GM23338 (cell line): ENCODE measurements at regions not wholly inside any gene's neighbourhood (a gene's known extent, or its start where the extent isn't known, plus 50 kb on each side); places are given as distances from the start of the nearest gene placed in this dataset.

Experiments used
- ATAC-seq: fragments of 200-7000 bp; cut with Tn5 transposase; 3 replicates; pipeline ENCODE4 v1.9.1; 2020
- DNase-seq: peaks from one replicate; pipeline ENCODE4 v3.0.0-alpha.2; 2015; ENCODE audit warnings: low spot score
- H2AFZ ChIP-seq: fragments of 200-600 bp; sonication (generic); 2 replicates; pipeline ENCODE4 v1.8.0; 2016; ENCODE audit warnings: antibody characterized with exemption, mild to moderate bottlenecking, moderate library complexity
- H3F3A ChIP-seq: fragments of 200-600 bp; sonication (generic); replicated peaks from 2 replicates; pipeline ENCODE4 v1.8.0; 2017; ENCODE audit warnings: antibody characterized with exemption, mixed run types, low read depth
- H3K27ac ChIP-seq: fragments of 200-600 bp; sonication (generic); 2 replicates; pipeline ENCODE4 v1.6.1; 2016; ENCODE audit warnings: low read depth
- H3K27me3 ChIP-seq: fragments of 200-600 bp; sonication (generic); 2 replicates; pipeline ENCODE4 v1.8.0; 2016; ENCODE audit warnings: mild to moderate bottlenecking, mixed run types, moderate library complexity; ENCODE audit not compliant: insufficient read depth
- H3K36me3 ChIP-seq: fragments of 200-600 bp; sonication (generic); 2 replicates; pipeline ENCODE4 v1.8.0; 2016; ENCODE audit warnings: mild to moderate bottlenecking; ENCODE audit not compliant: insufficient read depth
- H3K4me1 ChIP-seq: fragments of 200-600 bp; sonication (generic); 2 replicates; pipeline ENCODE4 v1.8.0; 2016; ENCODE audit warnings: mild to moderate bottlenecking, moderate library complexity; ENCODE audit not compliant: insufficient read depth
- H3K4me2 ChIP-seq: fragments of 200-600 bp; sonication (generic); 2 replicates; pipeline ENCODE4 v1.7.1; 2017; ENCODE audit warnings: mixed run types
- H3K4me3 ChIP-seq: fragments of 200-600 bp; sonication (generic); 2 replicates; pipeline ENCODE4 v1.6.1; 2016; ENCODE audit warnings: mixed run types
- H3K79me2 ChIP-seq: fragments of 200-600 bp; sonication (generic); replicated peaks from 2 replicates; pipeline ENCODE4 v1.8.0; 2017; ENCODE audit warnings: mild to moderate bottlenecking; ENCODE audit not compliant: insufficient read depth
- H3K9me2 ChIP-seq: fragments of 200-600 bp; sonication (generic); 2 replicates; pipeline ENCODE4 v1.8.0; 2017; ENCODE audit not compliant: insufficient read depth
- H4K20me1 ChIP-seq: fragments of 200-600 bp; sonication (generic); replicated peaks from 2 replicates; pipeline ENCODE4 v1.8.0; 2017; ENCODE audit warnings: mild to moderate bottlenecking; ENCODE audit not compliant: insufficient read depth
- H3K27ac Mint-ChIP-seq: 2 replicates; pipeline ENCODE4 v1.8.0; 2020; ENCODE audit warnings: inconsistent platforms, mild to moderate bottlenecking, moderate library complexity, mixed read lengths
- H3K27me3 Mint-ChIP-seq: 3 replicates; pipeline ENCODE4 v1.8.0; 2022; ENCODE audit warnings: low read depth, mild to moderate bottlenecking, moderate library complexity, mixed read lengths, inconsistent platforms; ENCODE audit not compliant: insufficient read depth, poor library complexity
- H3K36me3 Mint-ChIP-seq: 3 replicates; pipeline ENCODE4 v1.8.0; 2021; ENCODE audit warnings: low read depth, mild to moderate bottlenecking, inconsistent platforms, moderate library complexity, mixed read lengths
- H3K4me1 Mint-ChIP-seq: 3 replicates; pipeline ENCODE4 v1.8.0; 2020; ENCODE audit warnings: mild to moderate bottlenecking, inconsistent platforms, mixed read lengths
- H3K4me3 Mint-ChIP-seq: 3 replicates; pipeline ENCODE4 v1.8.0; 2021; ENCODE audit warnings: moderate library complexity, mild to moderate bottlenecking, inconsistent platforms, mixed read lengths
- H3K9me3 Mint-ChIP-seq: 3 replicates; pipeline ENCODE4 v1.8.0; 2020; ENCODE audit warnings: moderate library complexity, mild to moderate bottlenecking, inconsistent platforms, mixed read lengths
- CREB1 ChIP-seq: fragments of 250-450 bp; sonication (Bioruptor Pico); IDR thresholded peaks from 2 replicates; pipeline ENCODE4 v1.5.0; 2020; ENCODE audit warnings: low read depth, mild to moderate bottlenecking, moderate library complexity
- CTCF ChIP-seq, 2 experiments: fragments of 200-600 bp in 1 of 2; sonication (generic) in 1 of 2; conservative IDR thresholded peaks; 2 replicates each; pipeline versions ENCODE4 v1.5.1 to v1.6.1; 2016 to 2017; ENCODE audit warnings: antibody characterized with exemption in 2 of 2, low read depth in 2 of 2, mild to moderate bottlenecking in 2 of 2, moderate library complexity in 1 of 2
- EZH2 ChIP-seq: fragments of 200-600 bp; sonication (generic); IDR thresholded peaks from one replicate; pipeline ENCODE4 v1.8.0; 2017; ENCODE audit warnings: antibody characterized with exemption, mild to moderate bottlenecking, low read depth; ENCODE audit not compliant: unreplicated experiment
- EZH2phosphoT487 ChIP-seq: fragments of 200-600 bp; sonication (generic); IDR thresholded peaks from one replicate; pipeline ENCODE4 v1.8.1; 2018; ENCODE audit warnings: antibody characterized with exemption; ENCODE audit not compliant: unreplicated experiment
- JUNB ChIP-seq: IDR thresholded peaks from one replicate; pipeline ENCODE4 v1.6.1; 2016; ENCODE audit warnings: antibody characterized with exemption; ENCODE audit not compliant: unreplicated experiment
- NANOG ChIP-seq: IDR thresholded peaks from 2 replicates; pipeline ENCODE4 v1.6.1; 2016; ENCODE audit warnings: antibody characterized with exemption, borderline replicate concordance
- POLR2AphosphoS5 ChIP-seq: IDR thresholded peaks from 2 replicates; pipeline ENCODE4 v1.6.1; 2016; ENCODE audit warnings: antibody characterized with exemption, low read depth
- REST ChIP-seq: IDR thresholded peaks from one replicate; pipeline ENCODE4 v1.6.1; 2018; ENCODE audit warnings: antibody characterized with exemption; ENCODE audit not compliant: unreplicated experiment
- STAT1 ChIP-seq: IDR thresholded peaks from one replicate; pipeline ENCODE4 v1.6.1; 2016; ENCODE audit warnings: antibody characterized with exemption; ENCODE audit not compliant: unreplicated experiment
- ZNF114 ChIP-seq: fragments of 250-450 bp; sonication (Bioruptor Pico); IDR thresholded peaks from 2 replicates; pipeline ENCODE4 v1.5.0; 2020; ENCODE audit warnings: mild to moderate bottlenecking, moderate library complexity
- ZNF331 ChIP-seq: fragments of 250-450 bp; sonication (Bioruptor Pico); IDR thresholded peaks from 2 replicates; pipeline ENCODE4 v1.5.0; 2020; ENCODE audit warnings: low read depth, mild to moderate bottlenecking, moderate library complexity
- TF ChIP-seq, protein P1 (sequence below): fragments of 250-450 bp; sonication (Bioruptor Pico); IDR thresholded peaks from 2 replicates; pipeline ENCODE4 v1.5.0; 2020; ENCODE audit warnings: mild to moderate bottlenecking, moderate library complexity
- TF ChIP-seq, protein P2 (sequence below): IDR thresholded peaks from 2 replicates; pipeline ENCODE4 v1.6.1; 2016; ENCODE audit warnings: antibody characterized with exemption

- Histone ChIP-seq H3K36me3 (no peaks in the 10 kb centered on the region), H2AFZ (no peak overlapping the region), H3K27me3 (no peaks in the 10 kb centered on the region), H3K4me1 (peaks cover 12% of the 10 kb centered on the region; the same call in 1 of the 2 replicates), H4K20me1 (no peaks in the 10 kb centered on the region), H3F3A (no peaks in the 10 kb centered on the region), H3K27ac (no peak overlapping the region), H3K4me3 (no peak overlapping the region), H3K9me2 (no peaks in the 10 kb centered on the region), H3K4me2 (no peak overlapping the region), H3K79me2 (no peaks in the 10 kb centered on the region)
- peaks cover 19% of the 10 kb centered on the region for H3K4me1 Mint-ChIP-seq
- no peak overlapping the region for H3K4me3 Mint-ChIP-seq
- no peaks in the 10 kb centered on the region for H3K36me3 Mint-ChIP-seq
- DNase-seq (no peak), ATAC-seq (no peak)
- no peak overlapping the region for H3K27ac Mint-ChIP-seq
- peaks cover 4% of the 10 kb centered on the region for H3K27me3 Mint-ChIP-seq
- no peak for TF ChIP-seq EZH2phosphoT487
- TF ChIP-seq, protein P1, sequence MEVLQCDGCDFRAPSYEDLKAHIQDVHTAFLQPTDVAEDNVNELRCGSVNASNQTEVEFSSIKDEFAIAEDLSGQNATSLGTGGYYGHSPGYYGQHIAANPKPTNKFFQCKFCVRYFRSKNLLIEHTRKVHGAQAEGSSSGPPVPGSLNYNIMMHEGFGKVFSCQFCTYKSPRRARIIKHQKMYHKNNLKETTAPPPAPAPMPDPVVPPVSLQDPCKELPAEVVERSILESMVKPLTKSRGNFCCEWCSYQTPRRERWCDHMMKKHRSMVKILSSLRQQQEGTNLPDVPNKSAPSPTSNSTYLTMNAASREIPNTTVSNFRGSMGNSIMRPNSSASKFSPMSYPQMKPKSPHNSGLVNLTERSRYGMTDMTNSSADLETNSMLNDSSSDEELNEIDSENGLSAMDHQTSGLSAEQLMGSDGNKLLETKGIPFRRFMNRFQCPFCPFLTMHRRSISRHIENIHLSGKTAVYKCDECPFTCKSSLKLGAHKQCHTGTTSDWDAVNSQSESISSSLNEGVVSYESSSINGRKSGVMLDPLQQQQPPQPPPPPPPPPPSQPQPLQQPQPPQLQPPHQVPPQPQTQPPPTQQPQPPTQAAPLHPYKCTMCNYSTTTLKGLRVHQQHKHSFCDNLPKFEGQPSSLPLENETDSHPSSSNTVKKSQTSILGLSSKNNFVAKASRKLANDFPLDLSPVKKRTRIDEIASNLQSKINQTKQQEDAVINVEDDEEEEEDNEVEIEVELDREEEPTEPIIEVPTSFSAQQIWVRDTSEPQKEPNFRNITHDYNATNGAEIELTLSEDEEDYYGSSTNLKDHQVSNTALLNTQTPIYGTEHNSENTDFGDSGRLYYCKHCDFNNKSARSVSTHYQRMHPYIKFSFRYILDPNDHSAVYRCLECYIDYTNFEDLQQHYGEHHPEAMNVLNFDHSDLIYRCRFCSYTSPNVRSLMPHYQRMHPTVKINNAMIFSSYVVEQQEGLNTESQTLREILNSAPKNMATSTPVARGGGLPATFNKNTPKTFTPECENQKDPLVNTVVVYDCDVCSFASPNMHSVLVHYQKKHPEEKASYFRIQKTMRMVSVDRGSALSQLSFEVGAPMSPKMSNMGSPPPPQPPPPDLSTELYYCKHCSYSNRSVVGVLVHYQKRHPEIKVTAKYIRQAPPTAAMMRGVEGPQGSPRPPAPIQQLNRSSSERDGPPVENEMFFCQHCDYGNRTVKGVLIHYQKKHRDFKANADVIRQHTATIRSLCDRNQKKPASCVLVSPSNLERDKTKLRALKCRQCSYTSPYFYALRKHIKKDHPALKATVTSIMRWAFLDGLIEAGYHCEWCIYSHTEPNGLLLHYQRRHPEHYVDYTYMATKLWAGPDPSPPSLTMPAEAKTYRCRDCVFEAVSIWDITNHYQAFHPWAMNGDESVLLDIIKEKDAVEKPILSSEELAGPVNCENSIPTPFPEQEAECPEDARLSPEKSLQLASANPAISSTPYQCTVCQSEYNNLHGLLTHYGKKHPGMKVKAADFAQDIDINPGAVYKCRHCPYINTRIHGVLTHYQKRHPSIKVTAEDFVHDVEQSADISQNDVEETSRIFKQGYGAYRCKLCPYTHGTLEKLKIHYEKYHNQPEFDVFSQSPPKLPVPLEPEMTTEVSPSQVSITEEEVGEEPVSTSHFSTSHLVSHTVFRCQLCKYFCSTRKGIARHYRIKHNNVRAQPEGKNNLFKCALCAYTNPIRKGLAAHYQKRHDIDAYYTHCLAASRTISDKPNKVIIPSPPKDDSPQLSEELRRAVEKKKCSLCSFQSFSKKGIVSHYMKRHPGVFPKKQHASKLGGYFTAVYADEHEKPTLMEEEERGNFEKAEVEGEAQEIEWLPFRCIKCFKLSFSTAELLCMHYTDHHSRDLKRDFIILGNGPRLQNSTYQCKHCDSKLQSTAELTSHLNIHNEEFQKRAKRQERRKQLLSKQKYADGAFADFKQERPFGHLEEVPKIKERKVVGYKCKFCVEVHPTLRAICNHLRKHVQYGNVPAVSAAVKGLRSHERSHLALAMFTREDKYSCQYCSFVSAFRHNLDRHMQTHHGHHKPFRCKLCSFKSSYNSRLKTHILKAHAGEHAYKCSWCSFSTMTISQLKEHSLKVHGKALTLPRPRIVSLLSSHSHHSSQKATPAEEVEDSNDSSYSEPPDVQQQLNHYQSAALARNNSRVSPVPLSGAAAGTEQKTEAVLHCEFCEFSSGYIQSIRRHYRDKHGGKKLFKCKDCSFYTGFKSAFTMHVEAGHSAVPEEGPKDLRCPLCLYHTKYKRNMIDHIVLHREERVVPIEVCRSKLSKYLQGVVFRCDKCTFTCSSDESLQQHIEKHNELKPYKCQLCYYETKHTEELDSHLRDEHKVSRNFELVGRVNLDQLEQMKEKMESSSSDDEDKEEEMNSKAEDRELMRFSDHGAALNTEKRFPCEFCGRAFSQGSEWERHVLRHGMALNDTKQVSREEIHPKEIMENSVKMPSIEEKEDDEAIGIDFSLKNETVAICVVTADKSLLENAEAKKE, result no peak
- TF ChIP-seq ZNF331, result no peak
- no peak for TF ChIP-seq JUNB
- no peak for TF ChIP-seq EZH2
- no peak for TF ChIP-seq REST
- no peak for TF ChIP-seq STAT1
- TF ChIP-seq, protein P2, sequence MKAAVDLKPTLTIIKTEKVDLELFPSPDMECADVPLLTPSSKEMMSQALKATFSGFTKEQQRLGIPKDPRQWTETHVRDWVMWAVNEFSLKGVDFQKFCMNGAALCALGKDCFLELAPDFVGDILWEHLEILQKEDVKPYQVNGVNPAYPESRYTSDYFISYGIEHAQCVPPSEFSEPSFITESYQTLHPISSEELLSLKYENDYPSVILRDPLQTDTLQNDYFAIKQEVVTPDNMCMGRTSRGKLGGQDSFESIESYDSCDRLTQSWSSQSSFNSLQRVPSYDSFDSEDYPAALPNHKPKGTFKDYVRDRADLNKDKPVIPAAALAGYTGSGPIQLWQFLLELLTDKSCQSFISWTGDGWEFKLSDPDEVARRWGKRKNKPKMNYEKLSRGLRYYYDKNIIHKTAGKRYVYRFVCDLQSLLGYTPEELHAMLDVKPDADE, result no peak
- TF ChIP-seq CREB1 (CRISPR knock-in tag), result no peak
- TF ChIP-seq CTCF (conservative IDR thresholded peaks at IDR 0.05; ENCODE audit: low read depth in 2 of 2), result no peak
- TF ChIP-seq POLR2AphosphoS5, result no peak
- no peak for TF ChIP-seq NANOG
- TF ChIP-seq ZNF114 (CRISPR knock-in tag), result no peak
- H3K9me3 Mint-ChIP-seq, result no peaks in the 10 kb centered on the region
Measured at GRCh38 chr7:81394029-81394428, 375.8 kb downstream of the HGF start.
